ENCODE measurements at regions not wholly inside any gene's neighbourhood (a gene's known extent, or its start where the extent isn't known, plus 50 kb on each side); places are given as distances from the start of the nearest gene placed in this dataset.

- TF ChIP-seq, protein P1, sequence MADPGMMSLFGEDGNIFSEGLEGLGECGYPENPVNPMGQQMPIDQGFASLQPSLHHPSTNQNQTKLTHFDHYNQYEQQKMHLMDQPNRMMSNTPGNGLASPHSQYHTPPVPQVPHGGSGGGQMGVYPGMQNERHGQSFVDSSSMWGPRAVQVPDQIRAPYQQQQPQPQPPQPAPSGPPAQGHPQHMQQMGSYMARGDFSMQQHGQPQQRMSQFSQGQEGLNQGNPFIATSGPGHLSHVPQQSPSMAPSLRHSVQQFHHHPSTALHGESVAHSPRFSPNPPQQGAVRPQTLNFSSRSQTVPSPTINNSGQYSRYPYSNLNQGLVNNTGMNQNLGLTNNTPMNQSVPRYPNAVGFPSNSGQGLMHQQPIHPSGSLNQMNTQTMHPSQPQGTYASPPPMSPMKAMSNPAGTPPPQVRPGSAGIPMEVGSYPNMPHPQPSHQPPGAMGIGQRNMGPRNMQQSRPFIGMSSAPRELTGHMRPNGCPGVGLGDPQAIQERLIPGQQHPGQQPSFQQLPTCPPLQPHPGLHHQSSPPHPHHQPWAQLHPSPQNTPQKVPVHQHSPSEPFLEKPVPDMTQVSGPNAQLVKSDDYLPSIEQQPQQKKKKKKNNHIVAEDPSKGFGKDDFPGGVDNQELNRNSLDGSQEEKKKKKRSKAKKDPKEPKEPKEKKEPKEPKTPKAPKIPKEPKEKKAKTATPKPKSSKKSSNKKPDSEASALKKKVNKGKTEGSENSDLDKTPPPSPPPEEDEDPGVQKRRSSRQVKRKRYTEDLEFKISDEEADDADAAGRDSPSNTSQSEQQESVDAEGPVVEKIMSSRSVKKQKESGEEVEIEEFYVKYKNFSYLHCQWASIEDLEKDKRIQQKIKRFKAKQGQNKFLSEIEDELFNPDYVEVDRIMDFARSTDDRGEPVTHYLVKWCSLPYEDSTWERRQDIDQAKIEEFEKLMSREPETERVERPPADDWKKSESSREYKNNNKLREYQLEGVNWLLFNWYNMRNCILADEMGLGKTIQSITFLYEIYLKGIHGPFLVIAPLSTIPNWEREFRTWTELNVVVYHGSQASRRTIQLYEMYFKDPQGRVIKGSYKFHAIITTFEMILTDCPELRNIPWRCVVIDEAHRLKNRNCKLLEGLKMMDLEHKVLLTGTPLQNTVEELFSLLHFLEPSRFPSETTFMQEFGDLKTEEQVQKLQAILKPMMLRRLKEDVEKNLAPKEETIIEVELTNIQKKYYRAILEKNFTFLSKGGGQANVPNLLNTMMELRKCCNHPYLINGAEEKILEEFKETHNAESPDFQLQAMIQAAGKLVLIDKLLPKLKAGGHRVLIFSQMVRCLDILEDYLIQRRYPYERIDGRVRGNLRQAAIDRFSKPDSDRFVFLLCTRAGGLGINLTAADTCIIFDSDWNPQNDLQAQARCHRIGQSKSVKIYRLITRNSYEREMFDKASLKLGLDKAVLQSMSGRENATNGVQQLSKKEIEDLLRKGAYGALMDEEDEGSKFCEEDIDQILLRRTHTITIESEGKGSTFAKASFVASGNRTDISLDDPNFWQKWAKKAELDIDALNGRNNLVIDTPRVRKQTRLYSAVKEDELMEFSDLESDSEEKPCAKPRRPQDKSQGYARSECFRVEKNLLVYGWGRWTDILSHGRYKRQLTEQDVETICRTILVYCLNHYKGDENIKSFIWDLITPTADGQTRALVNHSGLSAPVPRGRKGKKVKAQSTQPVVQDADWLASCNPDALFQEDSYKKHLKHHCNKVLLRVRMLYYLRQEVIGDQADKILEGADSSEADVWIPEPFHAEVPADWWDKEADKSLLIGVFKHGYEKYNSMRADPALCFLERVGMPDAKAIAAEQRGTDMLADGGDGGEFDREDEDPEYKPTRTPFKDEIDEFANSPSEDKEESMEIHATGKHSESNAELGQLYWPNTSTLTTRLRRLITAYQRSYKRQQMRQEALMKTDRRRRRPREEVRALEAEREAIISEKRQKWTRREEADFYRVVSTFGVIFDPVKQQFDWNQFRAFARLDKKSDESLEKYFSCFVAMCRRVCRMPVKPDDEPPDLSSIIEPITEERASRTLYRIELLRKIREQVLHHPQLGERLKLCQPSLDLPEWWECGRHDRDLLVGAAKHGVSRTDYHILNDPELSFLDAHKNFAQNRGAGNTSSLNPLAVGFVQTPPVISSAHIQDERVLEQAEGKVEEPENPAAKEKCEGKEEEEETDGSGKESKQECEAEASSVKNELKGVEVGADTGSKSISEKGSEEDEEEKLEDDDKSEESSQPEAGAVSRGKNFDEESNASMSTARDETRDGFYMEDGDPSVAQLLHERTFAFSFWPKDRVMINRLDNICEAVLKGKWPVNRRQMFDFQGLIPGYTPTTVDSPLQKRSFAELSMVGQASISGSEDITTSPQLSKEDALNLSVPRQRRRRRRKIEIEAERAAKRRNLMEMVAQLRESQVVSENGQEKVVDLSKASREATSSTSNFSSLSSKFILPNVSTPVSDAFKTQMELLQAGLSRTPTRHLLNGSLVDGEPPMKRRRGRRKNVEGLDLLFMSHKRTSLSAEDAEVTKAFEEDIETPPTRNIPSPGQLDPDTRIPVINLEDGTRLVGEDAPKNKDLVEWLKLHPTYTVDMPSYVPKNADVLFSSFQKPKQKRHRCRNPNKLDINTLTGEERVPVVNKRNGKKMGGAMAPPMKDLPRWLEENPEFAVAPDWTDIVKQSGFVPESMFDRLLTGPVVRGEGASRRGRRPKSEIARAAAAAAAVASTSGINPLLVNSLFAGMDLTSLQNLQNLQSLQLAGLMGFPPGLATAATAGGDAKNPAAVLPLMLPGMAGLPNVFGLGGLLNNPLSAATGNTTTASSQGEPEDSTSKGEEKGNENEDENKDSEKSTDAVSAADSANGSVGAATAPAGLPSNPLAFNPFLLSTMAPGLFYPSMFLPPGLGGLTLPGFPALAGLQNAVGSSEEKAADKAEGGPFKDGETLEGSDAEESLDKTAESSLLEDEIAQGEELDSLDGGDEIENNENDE (IDR thresholded peaks at IDR 0.05; ENCODE audit: insufficient replicate concordance, low read length), result no peak
- TF ChIP-seq TBP (IDR thresholded peaks at IDR 0.05; ENCODE audit: low read depth, low read length) (no peak), POLR2AphosphoS5 (IDR thresholded peaks at IDR 0.05; ENCODE audit: low read depth, low read length) (no peak), KDM1A (IDR thresholded peaks at IDR 0.05; ENCODE audit: borderline replicate concordance, low read length) (no peak), POU5F1 (IDR thresholded peaks at IDR 0.05; ENCODE audit: low read depth, low read length) (no peak), POLR2A (IDR thresholded peaks at IDR 0.05; ENCODE audit: control extremely low read depth in 1 of 2, low read depth in 2 of 2, low read length in 2 of 2) (no peak), RAD21 (IDR thresholded peaks at IDR 0.05 in 1 of 2, conservative IDR thresholded peaks at IDR 0.05 in 1 of 2; ENCODE audit: low read depth in 2 of 2, low read length in 2 of 2) (no peak), JUN (IDR thresholded peaks at IDR 0.05; ENCODE audit: low read depth, low read length) (no peak)
These were observed 482.2 kb downstream of the SQOR start (continued) for GRCh38 chr15:46117071-46117470.

Data from H1 (cell line).